Prostate gland (tissue), 2 donors: ENCODE measurements at regions not wholly inside any gene's neighbourhood (a gene's known extent, or its start where the extent isn't known, plus 50 kb on each side); places are given as distances from the start of the nearest gene placed in this dataset.
"Not testable (repeated sequence)": the region's sequence is repeated elsewhere in the genome, so short reads cannot be mapped to it uniquely, and the experiment has no call there.

Experiments used
- DNase-seq: peaks from one replicate; pipeline ENCODE4 v3.0.0-alpha.2; 2019; ENCODE audit warnings: low spot score
- H3K27ac ChIP-seq, 2 donors: fragments of 200-600 bp; sonication (generic); 2 replicates each; pipeline ENCODE4 v1.5.1; 2017 to 2019
- H3K27me3 ChIP-seq: fragments of 200-600 bp; sonication (generic); replicated peaks from 2 replicates; pipeline ENCODE4 v1.5.1; 2019; ENCODE audit not compliant: insufficient read depth
- H3K36me3 ChIP-seq, 2 donors: fragments of 200-600 bp; sonication (generic); 1 replicate in 1 of 2; 2 replicates in 1 of 2; pipeline versions ENCODE4 v1.5.1 to v1.8.1; 2017 to 2019
- H3K4me1 ChIP-seq: fragments of 200-600 bp; sonication (generic); replicated peaks from 2 replicates; pipeline ENCODE4 v1.5.1; 2019
- H3K4me3 ChIP-seq, 2 donors: fragments of 200-600 bp; sonication (generic); 2 replicates each; pipeline ENCODE4 v1.5.1; 2017 to 2019
- H3K9me3 ChIP-seq: fragments of 200-600 bp; sonication (generic); 2 replicates; pipeline ENCODE4 v1.5.1; 2017
- CTCF ChIP-seq, 4 experiments: fragments of 200-600 bp in 2 of 4; fragments of 450-650 bp in 2 of 4; sonication (generic) in 2 of 4; IDR thresholded peaks; 1 replicate in 3 of 4; 2 replicates in 1 of 4; pipeline ENCODE4 v1.5.1; 2016 to 2019; ENCODE audit warnings: antibody characterized with exemption in 4 of 4, mild to moderate bottlenecking in 2 of 4, moderate library complexity in 2 of 4
- POLR2A ChIP-seq: fragments of 450-650 bp; IDR thresholded peaks from one replicate; pipeline ENCODE4 v1.6.1; 2016; ENCODE audit warnings: antibody characterized with exemption, mild to moderate bottlenecking
- POLR2AphosphoS5 ChIP-seq: sonication (generic); formaldehyde crosslinking; IDR thresholded peaks from one replicate; pipeline ENCODE4 v1.6.1; 2017; ENCODE audit warnings: antibody characterized with exemption
- WGBS: methylation state at CpG from one replicate; pipeline ENCODE4 v1.1.5; 2018; 5-methylcytosine and 5-hydroxymethylcytosine counted together
- intact Hi-C: fragments of 100-400 bp; cut with DNase I; formaldehyde crosslinking; loops from one replicate; pipeline ENCODE4 v1.14.2; 2022

- intact Hi-C loops, result no loop called here
- H3K27ac ChIP-seq, result no peak overlapping the region
- 82% methylated on average over 3 of the region's 3 CpGs for WGBS
- H3K9me3 ChIP-seq, result no peaks in the 10 kb centered on the region
- no peaks in the 10 kb centered on the region for H3K36me3 ChIP-seq
- TF ChIP-seq POLR2A, result no peak
- TF ChIP-seq CTCF (IDR thresholded peaks at IDR 0.05), result no peak
- no peak for TF ChIP-seq POLR2AphosphoS5
- no peak for DNase-seq
- no peaks in the 10 kb centered on the region for H3K27me3 ChIP-seq
- H3K4me1 ChIP-seq, result no peaks in the 10 kb centered on the region
- no peak overlapping the region for H3K4me3 ChIP-seq
Observed at GRCh38 chr17:53475002-53475401, 347.7 kb upstream of the KIF2B start.

- H3K4me3 ChIP-seq, result no peak overlapping the region
- 98% methylated on average over 1 of the region's 1 CpG for WGBS
- DNase-seq, result no peak
Observed at GRCh38 chr17:53472586-53472985, 350.1 kb upstream of the KIF2B start.

DNA sequence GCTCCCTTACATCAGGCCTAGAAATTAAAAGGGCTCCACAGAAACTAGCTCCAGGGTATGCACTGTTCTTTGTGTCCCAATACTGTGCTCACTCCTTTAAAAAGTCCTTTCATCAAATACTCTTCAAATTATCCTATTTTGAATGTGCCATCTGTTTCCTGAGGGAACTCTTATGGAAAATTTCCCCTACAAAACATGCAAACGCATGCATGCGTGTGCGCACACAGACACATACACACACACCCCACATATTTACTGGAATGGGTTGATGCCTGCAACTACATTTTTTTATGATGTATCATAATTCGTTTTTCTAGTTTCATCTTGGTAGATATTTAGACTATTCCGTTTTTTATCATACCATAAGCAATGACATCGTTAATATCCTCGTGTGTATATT, 351.2 kb upstream of the KIF2B start:
- no peaks in the 10 kb centered on the region for H3K4me1 ChIP-seq
- H3K27ac ChIP-seq, result no peak overlapping the region
- no peak overlapping the region for H3K4me3 ChIP-seq
- no peak for DNase-seq
- TF ChIP-seq CTCF (IDR thresholded peaks at IDR 0.05), result no peak
- no peak for TF ChIP-seq POLR2A
- TF ChIP-seq POLR2AphosphoS5, result no peak
- WGBS, result 87% methylated on average over 7 of the region's 7 CpGs
- H3K36me3 ChIP-seq, result no peaks in the 10 kb centered on the region
- H3K27me3 ChIP-seq, result no peaks in the 10 kb centered on the region
- no peaks in the 10 kb centered on the region for H3K9me3 ChIP-seq
- intact Hi-C loops, result no loop called here

More at GRCh38 chr17:53472586-53472985, 350.1 kb upstream of the KIF2B start:
- Histone ChIP-seq H3K27me3 (no peaks in the 10 kb centered on the region), H3K9me3 (no peaks in the 10 kb centered on the region), H3K4me1 (no peaks in the 10 kb centered on the region), H3K27ac (no peak overlapping the region), H3K36me3 (no peaks in the 10 kb centered on the region)
- TF ChIP-seq POLR2AphosphoS5 (no peak), POLR2A (no peak), CTCF (IDR thresholded peaks at IDR 0.05) (no peak)
- intact Hi-C loops, result no loop called here

- Histone ChIP-seq H3K36me3 (no peaks in the 10 kb centered on the region), H3K4me1 (no peaks in the 10 kb centered on the region), H3K9me3 (no peaks in the 10 kb centered on the region), H3K27ac (no peak overlapping the region), H3K27me3 (no peaks in the 10 kb centered on the region), H3K4me3 (no peak overlapping the region)
- no peak for TF ChIP-seq POLR2AphosphoS5
- no peak for TF ChIP-seq CTCF (IDR thresholded peaks at IDR 0.05)
- TF ChIP-seq POLR2A, result no peak
- no peak for DNase-seq
- intact Hi-C loops, result no loop called here
- WGBS, result 40% methylated on average over 1 of the region's 1 CpG
Observed at GRCh38 chr17:53470626-53471025, 352.1 kb upstream of the KIF2B start.

DNA sequence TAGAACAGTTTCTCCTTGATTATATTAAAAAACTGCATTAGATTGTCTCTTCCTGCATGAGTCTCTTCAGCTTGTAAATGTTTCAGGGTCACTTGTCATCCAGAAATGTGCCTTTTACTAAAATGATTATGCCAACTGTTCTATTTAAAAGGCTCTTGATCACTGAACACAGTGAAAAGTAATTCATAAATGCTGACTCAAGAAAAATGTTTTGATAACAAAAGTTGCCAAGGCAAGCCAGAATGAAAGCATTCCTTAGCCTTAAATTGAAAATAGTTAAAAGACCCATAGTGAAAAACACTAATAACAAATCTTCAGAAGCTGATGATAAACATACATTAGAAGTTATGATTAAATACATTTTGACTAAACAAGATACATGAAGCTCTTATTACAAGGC, 356.0 kb upstream of the KIF2B start:
- intact Hi-C loops, result no loop called here
- H3K27ac ChIP-seq, result no peak overlapping the region
- DNase-seq, result no peak
- TF ChIP-seq POLR2A (no peak), POLR2AphosphoS5 (no peak), CTCF (IDR thresholded peaks at IDR 0.05) (no peak)
- no peaks in the 10 kb centered on the region for H3K9me3 ChIP-seq
- no peaks in the 10 kb centered on the region for H3K27me3 ChIP-seq
- H3K36me3 ChIP-seq, result no peaks in the 10 kb centered on the region
- no peak overlapping the region for H3K4me3 ChIP-seq
- no peaks in the 10 kb centered on the region for H3K4me1 ChIP-seq

- 94% methylated on average over 8 of the region's 8 CpGs for WGBS
- H3K27me3 ChIP-seq, H3K4me3 ChIP-seq, DNase-seq, intact Hi-C loops, H3K9me3 ChIP-seq, H3K36me3 ChIP-seq, H3K27ac ChIP-seq, H3K4me1 ChIP-seq: not testable (repeated sequence)
Observed at GRCh38 chr17:53464396-53464795, 358.3 kb upstream of the KIF2B start.
